Fibroblast of pulmonary artery (primary cell): ENCODE measurements at regions not wholly inside any gene's neighbourhood (a gene's known extent, or its start where the extent isn't known, plus 50 kb on each side); places are given as distances from the start of the nearest gene placed in this dataset.

ENCODE experiments used
- DNase-seq: peaks from one replicate; pipeline ENCODE4 v3.0.0-alpha.2; 2010; ENCODE audit warnings: low read depth
- H3K4me3 ChIP-seq: replicated peaks from 2 replicates; pipeline ENCODE4 v1.5.1; 2011; ENCODE audit warnings: low read depth, mild to moderate bottlenecking, control low read depth, low read length, moderate library complexity
- TF ChIP-seq, protein P1 (sequence below): IDR thresholded peaks from 2 replicates; pipeline ENCODE4 v1.5.1; 2011; ENCODE audit warnings: mild to moderate bottlenecking, control low read depth, low read length, inconsistent platforms; ENCODE audit errors: missing control alignments

DNA sequence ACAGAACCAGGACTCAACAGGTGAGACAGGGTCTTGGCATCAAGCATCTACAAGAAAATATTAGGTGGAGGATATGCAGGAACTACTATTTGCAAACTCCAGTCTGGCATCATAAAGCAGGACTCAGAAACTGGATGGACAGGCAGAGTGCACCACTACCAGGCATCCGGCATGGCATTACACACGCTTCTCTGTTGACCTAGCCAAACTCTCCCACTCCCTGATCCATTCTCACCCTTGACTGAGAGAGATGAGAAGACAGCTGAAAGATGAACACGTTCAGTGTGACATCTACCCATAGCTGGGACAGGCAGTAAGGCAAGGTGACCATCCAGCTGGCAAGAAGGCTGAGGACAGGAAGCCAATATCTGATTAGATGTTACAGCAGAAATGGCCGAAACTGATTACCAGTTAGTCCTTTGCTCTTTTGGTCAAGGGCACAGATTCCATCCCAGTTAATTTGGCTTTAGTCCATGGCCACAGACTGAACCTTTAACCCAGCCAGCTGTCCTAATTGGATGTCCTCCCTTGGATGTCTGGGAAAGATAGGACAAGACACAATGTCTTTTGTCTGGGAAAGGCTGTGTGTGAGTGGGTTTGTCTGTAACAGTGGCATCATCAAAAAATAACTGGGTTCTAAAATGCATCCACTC is 71.6 kb downstream of the BBS10 start:
- DNase-seq, result no peak
- TF ChIP-seq, protein P1, sequence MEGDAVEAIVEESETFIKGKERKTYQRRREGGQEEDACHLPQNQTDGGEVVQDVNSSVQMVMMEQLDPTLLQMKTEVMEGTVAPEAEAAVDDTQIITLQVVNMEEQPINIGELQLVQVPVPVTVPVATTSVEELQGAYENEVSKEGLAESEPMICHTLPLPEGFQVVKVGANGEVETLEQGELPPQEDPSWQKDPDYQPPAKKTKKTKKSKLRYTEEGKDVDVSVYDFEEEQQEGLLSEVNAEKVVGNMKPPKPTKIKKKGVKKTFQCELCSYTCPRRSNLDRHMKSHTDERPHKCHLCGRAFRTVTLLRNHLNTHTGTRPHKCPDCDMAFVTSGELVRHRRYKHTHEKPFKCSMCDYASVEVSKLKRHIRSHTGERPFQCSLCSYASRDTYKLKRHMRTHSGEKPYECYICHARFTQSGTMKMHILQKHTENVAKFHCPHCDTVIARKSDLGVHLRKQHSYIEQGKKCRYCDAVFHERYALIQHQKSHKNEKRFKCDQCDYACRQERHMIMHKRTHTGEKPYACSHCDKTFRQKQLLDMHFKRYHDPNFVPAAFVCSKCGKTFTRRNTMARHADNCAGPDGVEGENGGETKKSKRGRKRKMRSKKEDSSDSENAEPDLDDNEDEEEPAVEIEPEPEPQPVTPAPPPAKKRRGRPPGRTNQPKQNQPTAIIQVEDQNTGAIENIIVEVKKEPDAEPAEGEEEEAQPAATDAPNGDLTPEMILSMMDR, result no peak
- H3K4me3 ChIP-seq, result no peak overlapping the region

DNA sequence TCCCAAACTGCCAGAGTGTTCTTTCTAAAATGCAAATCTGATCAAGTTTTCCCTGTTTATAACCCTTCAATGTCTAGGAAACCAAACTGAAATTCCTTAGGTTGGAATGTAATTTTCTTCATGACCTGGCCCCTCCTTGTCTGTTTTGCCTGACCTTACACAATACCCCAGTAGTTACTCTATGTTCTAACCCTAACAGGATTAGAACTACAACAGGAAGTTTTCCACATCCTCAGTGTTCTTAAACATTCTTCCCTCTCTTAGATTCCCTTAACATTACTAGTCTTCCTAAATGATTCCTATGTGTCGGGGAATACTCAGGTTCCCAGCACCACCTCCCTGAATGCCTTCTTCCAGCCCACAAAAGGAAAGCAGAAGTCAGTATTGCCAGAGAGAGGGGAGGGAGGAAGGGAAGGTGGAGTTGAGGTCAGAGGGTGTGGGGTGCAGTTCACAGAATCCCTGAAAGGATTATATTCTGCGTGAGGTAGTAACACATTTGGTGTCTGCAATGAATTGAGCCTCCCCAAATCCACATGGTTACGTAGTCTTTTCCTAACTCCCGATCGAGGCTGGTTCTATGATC is 72.6 kb downstream of the BBS10 start:
- no peak for DNase-seq
- no peak overlapping the region for H3K4me3 ChIP-seq
- TF ChIP-seq, protein P1, result no peak

DNA sequence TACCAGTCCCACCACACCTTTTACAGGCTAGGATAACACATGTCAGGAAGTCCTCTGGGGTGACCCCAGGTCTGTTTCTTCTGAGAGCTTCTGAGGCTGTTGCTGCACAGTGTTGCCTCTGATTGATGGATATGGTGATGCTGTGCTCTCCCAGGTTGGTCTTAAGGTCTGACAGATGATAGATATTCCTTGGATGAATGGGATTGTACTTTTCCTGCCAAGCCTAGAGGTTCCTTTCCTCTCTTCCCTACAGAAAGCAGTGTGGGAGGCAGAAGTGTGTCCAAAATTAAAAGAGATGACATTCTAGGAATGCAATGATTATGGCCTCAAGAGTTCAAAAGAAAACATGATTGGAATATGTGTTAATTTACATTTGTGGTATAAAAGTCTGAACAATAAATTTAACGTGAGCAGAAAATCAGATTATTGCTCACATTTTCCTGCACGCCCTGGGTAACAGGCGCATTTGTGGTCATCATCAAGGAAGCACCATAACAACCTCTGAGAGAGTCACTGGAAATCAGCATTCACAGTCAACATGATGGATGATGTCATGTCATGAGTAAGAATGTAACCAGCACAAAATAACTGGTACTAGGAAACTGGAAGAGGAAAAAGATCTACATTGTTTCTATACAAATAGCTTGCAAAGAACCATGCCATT is 73.7 kb downstream of the BBS10 start:
- TF ChIP-seq, protein P1, result no peak
- no peak for DNase-seq
- no peak overlapping the region for H3K4me3 ChIP-seq

DNA sequence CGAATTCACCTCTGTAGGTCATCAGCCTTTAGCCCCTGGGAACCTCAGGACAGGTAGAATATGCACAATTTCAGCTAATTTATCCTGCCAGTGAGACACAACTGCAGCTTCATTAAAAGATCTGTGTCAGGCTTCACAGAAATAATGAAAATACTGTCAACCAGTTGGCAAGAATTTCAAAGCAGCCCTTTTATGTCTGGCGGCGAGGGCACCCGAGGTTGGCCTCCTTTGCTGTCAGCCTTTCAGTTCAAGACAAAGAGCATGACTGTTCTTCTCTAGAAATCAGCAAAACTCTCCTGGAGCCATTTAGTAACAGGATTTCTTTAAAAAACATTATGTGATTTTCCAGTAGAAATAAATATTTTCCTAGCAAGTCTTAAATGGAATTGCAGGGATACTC is 75.9 kb downstream of the BBS10 start:
- no peak overlapping the region for H3K4me3 ChIP-seq
- no peak for DNase-seq
- TF ChIP-seq, protein P1, result no peak

DNA sequence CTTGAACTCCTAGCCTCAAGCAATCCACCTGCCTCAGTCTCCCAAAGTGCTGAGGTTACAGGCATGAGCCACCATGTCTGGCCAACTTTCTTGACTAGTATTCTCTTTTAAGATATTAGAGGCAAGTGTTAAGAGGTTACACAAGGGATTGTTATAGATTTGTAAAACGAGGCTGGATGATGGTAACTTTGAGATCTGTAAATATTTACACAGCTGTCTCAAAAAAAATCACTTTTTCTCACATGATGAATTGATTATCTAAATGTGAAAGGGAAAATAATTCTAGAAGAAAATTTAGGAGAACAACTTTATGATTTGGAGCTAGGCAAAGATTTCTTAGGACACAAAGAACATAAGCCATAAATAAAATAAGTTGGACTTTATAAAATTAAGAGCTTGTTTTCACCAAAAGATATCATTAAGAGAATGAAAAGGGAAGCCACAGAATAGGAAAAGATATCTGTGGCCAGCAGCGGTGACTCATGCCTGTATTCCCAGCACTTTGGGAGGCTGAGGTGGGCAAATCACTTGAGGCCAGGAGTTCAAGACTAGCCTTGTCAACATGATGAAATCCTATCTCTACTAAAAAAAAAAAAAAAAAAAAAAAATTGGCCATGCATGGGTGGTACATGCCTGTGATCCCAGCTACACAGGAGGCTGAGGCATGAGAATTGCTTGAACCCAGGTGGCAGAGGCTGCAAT is 77.4 kb downstream of the BBS10 start:
- TF ChIP-seq, protein P1, result no peak
- no peak overlapping the region for H3K4me3 ChIP-seq
- no peak for DNase-seq

DNA sequence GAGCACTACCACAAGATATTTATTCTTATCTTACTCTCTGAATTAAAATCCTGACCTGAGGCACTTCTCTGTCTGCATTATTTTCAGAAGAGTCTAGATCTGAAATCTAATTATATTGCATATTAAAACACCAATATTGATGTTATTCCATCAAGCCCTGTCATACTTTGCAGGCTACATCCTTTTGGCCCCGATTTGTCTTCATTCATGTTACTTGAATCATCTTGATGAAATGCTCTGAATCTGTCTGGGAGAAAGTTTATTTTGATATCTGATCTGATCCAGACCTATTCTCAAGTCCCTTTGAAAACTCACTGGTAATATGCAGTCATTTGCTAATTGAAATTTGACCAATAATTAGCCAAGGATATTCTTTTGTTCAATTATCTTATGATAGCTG is 79.9 kb downstream of the BBS10 start:
- TF ChIP-seq, protein P1, result no peak
- no peak overlapping the region for H3K4me3 ChIP-seq
- DNase-seq, result no peak
